Omental fat pad (tissue), 3 donors: ENCODE measurements at regions not wholly inside any gene's neighbourhood (a gene's known extent, or its start where the extent isn't known, plus 50 kb on each side); places are given as distances from the start of the nearest gene placed in this dataset.
"Not testable (repeated sequence)": the region's sequence is repeated elsewhere in the genome, so short reads cannot be mapped to it uniquely, and the experiment has no call there.

Experiments used
- ATAC-seq: fragments of 150-250 bp; one replicate; pipeline ENCODE4 v1.9.1; 2016; ENCODE audit warnings: mild to moderate bottlenecking, moderate library complexity; ENCODE audit not compliant: low FRiP score
- DNase-seq: peaks from one replicate; pipeline ENCODE4 v3.0.0-alpha.2; 2019; ENCODE audit warnings: low spot score
- TF ChIP-seq, protein P1 (sequence below), 3 donors: fragments of 450-650 bp; IDR thresholded peaks; one replicate each; pipeline ENCODE4 v1.5.1; 2016 to 2017; ENCODE audit warnings: antibody characterized with exemption in 3 of 3, mild to moderate bottlenecking in 3 of 3, moderate library complexity in 2 of 3

- no peak for DNase-seq
- no peak for ATAC-seq
- TF ChIP-seq, protein P1, sequence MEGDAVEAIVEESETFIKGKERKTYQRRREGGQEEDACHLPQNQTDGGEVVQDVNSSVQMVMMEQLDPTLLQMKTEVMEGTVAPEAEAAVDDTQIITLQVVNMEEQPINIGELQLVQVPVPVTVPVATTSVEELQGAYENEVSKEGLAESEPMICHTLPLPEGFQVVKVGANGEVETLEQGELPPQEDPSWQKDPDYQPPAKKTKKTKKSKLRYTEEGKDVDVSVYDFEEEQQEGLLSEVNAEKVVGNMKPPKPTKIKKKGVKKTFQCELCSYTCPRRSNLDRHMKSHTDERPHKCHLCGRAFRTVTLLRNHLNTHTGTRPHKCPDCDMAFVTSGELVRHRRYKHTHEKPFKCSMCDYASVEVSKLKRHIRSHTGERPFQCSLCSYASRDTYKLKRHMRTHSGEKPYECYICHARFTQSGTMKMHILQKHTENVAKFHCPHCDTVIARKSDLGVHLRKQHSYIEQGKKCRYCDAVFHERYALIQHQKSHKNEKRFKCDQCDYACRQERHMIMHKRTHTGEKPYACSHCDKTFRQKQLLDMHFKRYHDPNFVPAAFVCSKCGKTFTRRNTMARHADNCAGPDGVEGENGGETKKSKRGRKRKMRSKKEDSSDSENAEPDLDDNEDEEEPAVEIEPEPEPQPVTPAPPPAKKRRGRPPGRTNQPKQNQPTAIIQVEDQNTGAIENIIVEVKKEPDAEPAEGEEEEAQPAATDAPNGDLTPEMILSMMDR (IDR thresholded peaks at IDR 0.05), result no peak
These were observed 244.3 kb downstream of the GADD45G start for GRCh38 chr9:89849096-89849495.

- DNase-seq (no peak), ATAC-seq (no peak)
These were observed 245.3 kb downstream of the GADD45G start for GRCh38 chr9:89850153-89850552.

DNA sequence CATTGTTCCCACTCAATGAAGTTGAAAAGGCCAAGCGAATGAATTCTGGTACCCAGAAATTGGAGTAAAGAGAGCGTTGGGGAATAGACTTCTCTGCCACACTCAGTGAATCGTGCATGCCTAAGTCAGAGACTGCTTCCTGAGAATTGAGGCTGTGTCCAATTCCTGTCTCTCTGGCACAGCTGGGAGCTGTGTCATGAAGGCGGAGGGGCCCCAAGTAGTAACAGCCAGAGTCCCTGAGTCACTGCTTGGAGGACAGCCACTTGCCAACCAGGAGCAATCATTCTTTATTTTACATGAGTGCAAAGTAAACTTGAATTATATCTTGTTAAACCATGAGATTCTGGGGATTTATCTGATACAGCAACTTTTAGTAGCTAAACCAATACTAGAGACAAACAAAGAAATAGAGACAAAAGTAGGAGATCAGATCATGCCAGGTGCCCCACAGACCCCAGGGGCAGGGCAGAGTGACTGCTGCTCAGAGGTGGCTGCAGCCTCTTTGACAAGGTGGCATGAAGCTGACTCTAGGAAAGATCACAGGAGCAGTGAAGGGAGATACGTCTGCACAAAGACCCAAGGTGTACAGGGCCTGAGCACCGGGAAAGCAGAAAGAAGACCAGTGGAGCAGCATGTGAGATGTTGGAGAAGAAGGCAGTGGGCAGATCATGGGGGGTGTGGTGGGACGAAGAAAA lies 246.0 kb downstream of the GADD45G start:
- TF ChIP-seq, protein P1 (IDR thresholded peaks at IDR 0.05), result no peak
- ATAC-seq (no peak), DNase-seq (no peak)

More at GRCh38 chr9:89850153-89850552, 245.3 kb downstream of the GADD45G start:
- TF ChIP-seq, protein P1 (IDR thresholded peaks at IDR 0.05), result no peak

DNA sequence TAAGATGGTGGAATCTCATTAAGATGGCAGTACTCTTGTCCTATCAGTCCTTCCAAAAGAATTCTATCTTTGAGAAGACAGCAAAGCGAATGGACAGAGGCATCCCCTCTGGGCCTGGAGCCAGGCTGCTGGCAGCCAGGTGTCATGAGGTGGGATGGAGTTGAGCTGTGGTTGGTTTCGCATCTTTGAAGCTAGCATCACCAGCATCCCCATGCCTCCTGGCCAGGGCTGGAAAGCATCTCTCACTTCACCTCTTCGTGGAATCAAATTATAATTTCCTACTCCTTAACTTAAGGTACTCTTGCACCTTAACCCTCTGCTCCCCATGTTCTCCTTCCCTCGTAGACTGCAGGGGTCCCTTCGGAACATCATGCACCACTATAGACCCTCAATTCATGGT lies 248.3 kb downstream of the GADD45G start:
- TF ChIP-seq, protein P1 (IDR thresholded peaks at IDR 0.05), result no peak
- DNase-seq (no peak), ATAC-seq (no peak)

- no peak for ATAC-seq
- TF ChIP-seq, protein P1 (IDR thresholded peaks at IDR 0.05), result no peak
- no peak for DNase-seq
These were observed 249.1 kb downstream of the GADD45G start for GRCh38 chr9:89853931-89854330.

DNA sequence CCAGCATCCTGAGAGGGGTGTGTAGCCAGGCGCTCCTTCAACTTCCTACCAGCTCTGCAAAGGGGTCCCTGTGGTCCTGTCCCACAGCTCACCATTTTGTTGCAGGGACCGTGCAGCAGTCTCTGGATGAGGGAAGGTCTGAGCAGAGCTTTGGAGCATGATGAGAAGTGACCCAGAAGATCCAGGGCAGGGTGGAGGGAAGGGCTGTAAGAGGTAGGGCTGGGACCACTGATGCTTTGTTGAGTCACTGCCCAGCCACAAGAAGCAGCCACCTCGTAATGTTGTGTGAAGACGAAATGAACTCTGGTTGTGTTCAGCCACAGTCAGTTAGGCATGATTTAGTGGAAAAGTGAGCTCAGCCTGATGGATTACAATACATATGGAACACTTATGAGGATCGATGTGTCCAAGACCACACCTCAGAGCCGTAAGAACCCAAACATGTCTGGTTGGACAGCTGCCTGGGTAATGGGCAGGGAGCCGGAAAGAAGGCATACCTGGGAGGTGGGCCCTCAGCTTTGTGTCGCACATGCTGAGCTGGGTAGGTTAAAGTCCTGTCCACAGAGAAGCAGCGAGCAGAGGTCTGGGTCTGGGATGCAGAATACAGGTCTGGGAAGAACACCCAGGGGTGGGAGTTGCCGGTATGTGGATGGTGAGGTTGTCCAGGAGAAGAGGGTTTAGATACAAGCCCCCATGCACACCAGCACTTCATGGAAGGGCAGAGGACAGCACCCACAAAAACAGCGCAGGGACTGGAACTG lies 250.1 kb downstream of the GADD45G start:
- ATAC-seq, result no peak
- TF ChIP-seq, protein P1 (IDR thresholded peaks at IDR 0.05), result no peak
- DNase-seq, result no peak

DNA sequence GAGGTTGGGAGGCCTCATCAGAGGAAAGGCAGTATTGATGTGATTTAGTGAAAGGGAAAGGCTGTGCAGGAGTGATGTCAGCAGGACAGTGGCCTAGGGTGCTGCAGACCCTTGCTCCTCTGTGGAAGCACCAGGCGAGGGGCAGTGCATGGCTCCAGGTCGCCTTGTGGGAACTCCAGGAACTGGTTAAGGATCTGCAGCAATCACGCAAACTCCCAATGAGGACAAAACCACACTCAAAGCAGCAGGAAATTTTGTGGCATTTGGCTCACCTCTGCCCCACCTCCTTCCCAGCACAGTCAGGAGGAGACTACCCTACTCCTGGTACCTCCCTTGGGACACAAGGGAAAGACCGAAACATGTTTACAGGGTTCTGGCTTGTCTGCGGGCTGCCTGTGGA lies 251.5 kb downstream of the GADD45G start:
- ATAC-seq, result not testable (repeated sequence)

GRCh38 chr9:89856950-89857349 lies 252.1 kb downstream of the GADD45G start:
- ATAC-seq, DNase-seq: not testable (repeated sequence)

More for the DNA sequence above, 251.5 kb downstream of the GADD45G start:
- DNase-seq, result not testable (repeated sequence)

- ATAC-seq, DNase-seq: not testable (repeated sequence)
These were observed 255.0 kb downstream of the GADD45G start for GRCh38 chr9:89859842-89860241.

DNA sequence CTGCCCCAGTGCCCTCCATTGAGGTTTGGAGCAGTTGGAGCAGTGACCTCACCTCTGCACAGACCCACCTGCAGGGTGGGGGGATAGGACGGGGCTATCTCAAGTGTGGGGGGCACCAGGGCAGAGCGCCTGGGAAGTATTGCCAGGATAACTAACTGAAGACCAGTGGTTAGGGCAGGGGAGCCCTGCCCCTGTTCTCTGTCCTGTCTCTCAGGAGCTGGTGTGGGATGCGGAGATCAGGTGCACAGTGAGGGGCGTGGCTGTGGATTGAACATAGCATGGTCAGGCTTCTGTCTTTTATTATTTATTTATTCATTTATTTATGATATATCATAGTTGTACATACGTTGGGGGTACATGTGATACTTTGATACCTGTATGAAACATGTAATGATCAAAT lies 256.6 kb downstream of the GADD45G start:
- not testable (repeated sequence) for ATAC-seq, DNase-seq
